SU-DHL-6 (cell line): ENCODE measurements at regions not wholly inside any gene's neighbourhood (a gene's known extent, or its start where the extent isn't known, plus 50 kb on each side); places are given as distances from the start of the nearest gene placed in this dataset.

ENCODE experiments used
- EZH2phosphoT487 ChIP-seq: fragments of 200-600 bp; sonication (generic), shearing (Covaris generic); conservative IDR thresholded peaks from 2 replicates; pipeline ENCODE4 v1.6.1; 2018; ENCODE audit warnings: mild to moderate bottlenecking, antibody characterized with exemption, low read length, moderate library complexity, mixed read lengths
- TF ChIP-seq, protein P1 (sequence below): fragments of 200-600 bp; sonication (generic); IDR thresholded peaks from one replicate; pipeline ENCODE4 v1.5.1; 2017; ENCODE audit warnings: antibody characterized with exemption, mild to moderate bottlenecking, low read length, moderate library complexity; ENCODE audit not compliant: insufficient read depth, poor library complexity, severe bottlenecking

DNA sequence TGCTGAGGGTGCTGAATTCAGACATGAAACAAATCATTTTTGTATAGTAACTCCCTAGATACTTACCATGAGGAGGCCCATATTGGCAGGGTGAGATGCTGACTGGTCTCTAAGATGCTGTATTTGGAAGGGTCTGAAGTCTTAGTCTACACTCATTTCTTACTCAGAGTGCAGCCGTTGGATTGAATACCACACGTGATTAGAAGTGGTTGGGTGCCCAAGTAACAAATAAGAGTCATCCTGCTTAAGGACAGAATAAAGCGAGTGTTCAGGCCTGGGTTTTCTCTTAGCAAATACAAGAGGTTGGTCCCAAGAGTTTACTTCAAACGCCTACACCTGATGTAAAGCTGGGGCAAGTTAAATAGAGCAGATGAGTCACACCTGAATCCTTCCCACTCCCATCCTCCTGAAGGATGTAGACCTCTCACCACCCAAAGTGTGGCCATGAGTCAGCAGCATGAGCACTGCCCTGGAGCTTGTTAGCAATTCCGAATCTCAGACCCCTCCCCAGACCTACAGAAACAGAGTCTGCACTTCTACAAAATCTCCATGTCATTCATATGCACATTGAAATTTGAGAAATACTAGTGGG is 284.6 kb upstream of the CDH5 start:
- TF ChIP-seq, protein P1, sequence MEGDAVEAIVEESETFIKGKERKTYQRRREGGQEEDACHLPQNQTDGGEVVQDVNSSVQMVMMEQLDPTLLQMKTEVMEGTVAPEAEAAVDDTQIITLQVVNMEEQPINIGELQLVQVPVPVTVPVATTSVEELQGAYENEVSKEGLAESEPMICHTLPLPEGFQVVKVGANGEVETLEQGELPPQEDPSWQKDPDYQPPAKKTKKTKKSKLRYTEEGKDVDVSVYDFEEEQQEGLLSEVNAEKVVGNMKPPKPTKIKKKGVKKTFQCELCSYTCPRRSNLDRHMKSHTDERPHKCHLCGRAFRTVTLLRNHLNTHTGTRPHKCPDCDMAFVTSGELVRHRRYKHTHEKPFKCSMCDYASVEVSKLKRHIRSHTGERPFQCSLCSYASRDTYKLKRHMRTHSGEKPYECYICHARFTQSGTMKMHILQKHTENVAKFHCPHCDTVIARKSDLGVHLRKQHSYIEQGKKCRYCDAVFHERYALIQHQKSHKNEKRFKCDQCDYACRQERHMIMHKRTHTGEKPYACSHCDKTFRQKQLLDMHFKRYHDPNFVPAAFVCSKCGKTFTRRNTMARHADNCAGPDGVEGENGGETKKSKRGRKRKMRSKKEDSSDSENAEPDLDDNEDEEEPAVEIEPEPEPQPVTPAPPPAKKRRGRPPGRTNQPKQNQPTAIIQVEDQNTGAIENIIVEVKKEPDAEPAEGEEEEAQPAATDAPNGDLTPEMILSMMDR: no peak
- no peak for TF ChIP-seq EZH2phosphoT487
